Fibroblast of skin of back (primary cell): ENCODE measurements at regions not wholly inside any gene's neighbourhood (a gene's known extent, or its start where the extent isn't known, plus 50 kb on each side); places are given as distances from the start of the nearest gene placed in this dataset.

Source experiments
- DNase-seq: peaks from one replicate; pipeline ENCODE4 v3.0.0-alpha.2; 2013

DNA sequence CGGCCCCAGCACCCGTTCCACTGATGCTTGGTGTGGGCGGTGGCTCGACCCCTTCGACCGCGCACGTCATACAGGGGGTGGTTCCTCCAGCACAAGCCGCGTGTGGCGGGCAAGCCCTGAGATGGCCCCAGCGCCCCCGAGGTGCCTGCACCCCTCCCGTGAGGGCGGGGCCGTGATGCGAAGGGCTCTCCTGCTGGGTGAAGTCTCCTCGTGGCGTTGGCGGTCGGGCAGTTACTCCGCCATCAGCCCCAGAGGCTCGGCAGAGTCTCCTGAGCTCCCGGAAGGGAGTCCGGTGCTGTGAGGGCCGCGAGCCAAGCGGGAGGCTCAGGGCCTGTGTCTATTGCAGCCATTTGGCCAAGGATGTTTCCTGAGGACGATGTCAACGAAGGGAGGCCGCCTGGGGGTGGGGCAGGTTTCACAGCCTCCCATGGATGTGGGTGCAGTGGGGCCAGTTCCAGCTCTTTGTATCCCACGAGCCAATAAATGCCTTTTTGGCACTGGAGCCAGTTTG is 78.1 kb upstream of the GALNT9 start:
- DNase-seq = no peak

DNA sequence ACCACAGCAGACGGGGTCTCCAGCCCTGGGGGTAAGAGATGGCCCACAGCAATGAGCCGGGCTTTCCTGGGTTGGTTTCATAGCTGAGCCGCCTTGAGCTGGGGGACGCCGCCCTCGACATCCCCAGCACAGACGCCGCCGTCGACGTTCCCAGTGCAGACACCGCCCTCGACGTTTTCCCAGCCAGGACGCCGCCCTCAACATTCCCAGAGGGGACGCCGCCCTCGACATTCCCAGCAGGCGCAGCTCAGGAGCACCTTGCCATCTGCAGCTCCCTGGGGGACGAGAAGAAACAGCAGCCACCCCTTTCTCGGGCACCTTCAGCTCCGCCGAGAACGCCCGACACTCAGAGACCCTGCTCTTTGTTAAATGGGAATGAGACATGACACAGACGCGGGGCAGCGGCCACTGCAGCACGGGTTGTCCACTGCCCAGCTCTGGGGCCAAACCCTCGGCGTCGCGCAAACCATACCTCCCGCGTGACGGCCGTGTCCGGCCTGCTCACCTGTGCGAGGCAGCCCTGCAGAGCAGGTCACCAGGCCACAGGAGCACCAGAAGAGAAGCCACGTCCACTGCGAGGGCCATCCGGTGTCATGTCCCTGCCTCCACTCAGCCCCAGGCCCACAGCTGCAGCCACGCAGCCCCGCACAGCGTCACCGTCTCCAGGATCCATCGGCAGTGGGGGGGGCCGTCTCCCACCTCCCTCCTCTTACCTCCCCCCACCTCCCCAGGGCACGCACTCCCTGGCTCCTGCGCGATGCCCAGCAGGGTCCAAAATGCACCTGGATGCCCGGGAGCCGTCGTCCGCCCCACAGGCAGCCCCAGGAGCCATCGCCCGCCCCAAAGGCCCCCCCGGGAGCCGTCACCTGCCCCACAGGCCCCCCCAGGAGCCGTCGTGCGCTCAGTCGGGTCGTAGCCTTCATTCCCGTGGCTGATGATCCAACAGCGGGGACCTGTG is 77.4 kb upstream of the GALNT9 start:
- no peak for DNase-seq

DNA sequence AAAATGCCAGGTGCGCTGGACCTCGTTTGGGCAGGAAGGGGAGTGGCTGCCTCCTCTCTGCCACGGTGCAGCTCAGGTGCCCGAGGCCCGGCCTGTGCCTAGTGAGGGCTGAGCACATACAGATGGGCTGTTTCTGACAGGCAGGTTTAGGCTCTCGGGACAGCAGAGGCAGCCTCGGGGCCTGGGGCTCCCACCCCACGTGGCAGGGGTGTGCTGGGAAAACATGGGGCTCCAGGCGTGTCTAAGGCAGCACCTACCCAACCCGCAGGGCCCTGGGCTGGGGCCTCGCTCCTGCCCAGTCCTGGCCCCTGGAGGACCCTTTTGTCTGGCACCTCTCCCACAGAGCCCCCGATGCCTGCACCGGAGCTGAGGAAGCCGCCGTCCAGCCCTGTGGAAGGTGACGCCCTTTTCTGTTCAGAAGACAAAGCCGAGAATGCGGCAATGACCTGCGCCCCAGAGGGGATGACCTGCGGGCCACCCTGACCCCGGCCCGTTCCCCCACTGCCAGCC is 76.4 kb upstream of the GALNT9 start:
- DNase-seq = no peak

DNA sequence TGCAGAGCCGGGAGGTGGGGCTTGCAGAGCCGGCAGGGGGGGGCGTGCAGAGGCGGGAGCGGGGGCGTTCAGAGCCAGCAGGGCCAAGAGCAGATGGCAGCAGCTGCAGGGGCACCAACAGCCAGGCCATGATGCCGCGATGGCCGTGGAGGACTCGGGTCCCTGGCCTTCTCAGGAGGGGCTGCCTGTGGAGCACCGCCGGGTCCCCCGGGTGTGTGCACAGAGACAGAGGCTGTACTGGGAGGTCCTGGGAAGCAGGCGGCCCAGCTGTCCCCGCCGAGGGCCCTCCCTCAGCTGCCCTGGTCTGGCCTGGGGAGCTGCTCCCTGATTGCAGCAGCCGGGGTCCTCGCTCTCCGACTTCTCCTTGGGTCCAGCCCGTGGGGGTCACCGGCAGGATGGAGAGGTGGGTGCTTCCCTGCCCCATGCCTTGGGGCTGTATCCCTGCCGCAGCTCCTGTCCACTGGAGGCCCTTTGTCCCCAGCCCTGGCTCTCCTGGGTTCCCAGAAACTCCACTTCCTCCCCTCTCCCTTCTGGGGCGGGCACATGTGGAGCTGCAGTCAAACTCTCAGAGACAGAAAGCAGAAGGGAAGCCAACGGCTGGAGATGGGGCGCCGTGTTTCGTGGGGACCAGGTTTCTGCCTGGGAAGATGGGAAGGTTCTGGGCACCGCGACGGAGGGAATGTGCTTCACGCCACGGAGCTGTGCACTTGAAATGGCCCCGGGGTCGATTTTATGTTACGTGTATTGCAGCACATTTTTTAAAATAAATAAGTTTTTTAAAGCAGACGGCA is 75.8 kb upstream of the GALNT9 start:
- DNase-seq = no peak

DNA sequence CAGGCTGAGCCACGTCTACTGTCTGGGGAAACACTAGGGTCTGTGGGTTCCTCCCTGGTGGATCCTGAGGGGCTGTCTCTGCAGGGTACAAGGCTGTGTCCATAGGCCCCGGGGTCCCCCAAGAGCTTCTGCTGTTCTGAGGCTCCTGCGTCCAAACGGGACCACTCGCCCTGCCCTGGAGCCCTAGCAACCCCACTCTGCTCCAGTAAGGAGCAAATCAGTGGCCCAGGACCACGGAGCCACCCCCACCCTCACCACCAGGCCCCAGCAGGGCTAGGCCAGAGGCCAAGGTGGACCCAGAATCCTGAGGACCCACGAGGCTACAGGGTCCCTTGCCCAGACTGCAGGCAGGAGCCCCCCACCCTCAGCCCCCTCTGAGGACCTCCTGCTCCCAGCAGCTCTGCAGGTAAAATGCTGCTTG is 75.1 kb upstream of the GALNT9 start:
- DNase-seq = no peak

DNA sequence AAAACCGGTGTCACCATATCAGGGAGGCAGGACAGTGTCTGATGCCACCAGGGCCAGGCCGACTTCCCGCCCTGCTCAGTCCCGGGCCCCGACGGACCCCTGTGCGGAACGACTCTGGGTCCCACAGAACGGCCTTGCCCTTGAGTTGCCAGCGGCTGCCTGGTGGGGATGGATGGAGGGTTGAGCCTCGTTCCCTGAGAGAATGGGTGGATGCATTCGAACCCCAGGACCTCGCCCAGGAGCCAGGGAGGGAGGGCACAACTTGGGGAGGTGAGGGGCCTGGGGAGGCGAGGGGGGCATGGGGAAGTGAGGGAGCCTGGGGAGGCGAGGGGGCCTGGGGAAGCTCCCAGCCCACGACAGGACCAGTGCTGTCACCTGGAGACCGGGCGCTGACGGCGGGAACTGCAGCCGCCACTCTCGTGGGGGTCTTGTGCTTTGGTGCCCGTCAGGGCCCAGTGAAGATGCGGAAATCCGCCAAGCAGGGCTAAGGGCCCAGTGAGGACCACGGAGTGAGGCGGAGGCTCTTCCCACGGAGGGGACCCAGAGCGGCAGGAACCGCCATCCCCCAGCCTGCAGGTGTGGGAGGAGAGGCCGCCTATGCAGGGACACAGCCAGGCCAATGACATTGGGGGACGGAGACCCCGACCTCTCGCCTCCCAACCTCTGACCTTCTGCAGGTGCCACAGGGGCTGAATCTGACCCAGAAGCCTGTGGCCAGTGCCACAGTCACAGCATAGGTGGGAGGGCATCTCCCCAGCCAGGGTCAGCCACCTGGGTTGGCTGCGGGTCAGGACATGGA is 74.4 kb upstream of the GALNT9 start:
- no peak for DNase-seq

DNA sequence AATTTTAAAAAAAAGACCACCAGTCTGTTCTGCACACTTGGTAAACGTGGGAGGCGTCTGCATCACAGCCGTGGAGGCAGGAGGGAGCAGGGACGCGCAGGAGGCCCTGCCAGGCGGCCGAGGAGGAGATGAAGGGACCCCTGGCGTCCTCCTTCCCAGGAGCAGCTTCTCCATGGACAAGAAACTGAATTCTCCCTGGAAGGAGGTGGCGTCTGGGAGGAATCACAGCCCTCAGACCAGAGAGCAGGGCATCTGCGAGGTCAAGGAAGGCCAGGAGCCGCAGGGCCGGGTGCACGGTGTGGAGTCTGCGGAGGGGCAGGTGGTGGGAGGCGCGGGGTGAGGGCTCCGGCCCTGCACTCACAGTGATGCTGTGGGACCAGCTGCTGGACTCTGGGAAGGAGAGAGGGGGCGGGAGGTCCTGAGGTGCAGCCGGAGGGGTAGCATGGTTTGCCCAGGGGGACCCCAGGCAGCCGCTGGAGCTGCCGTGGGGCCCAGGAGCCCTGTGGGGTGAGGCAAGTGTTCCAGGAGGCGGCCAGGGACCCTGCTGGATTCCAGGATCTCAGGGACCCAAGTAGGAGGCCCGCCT is 73.5 kb upstream of the GALNT9 start:
- no peak for DNase-seq

DNA sequence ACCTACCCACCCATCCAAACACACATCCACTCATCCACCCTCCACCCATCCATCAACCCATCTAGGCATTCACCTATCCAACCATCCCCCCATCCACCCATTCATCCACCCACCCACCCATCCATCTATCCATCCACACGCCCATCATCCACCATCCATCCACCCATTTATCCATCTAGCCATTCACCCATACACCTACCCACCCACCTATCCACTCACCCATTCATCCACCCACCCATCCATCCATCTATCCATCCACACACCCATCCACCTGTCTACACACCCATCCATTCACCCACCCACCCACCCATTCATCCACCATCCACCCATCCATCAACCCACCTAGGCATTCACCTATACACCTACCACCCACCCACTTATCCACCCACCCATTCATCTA is 72.6 kb upstream of the GALNT9 start:
- DNase-seq = no peak

DNA sequence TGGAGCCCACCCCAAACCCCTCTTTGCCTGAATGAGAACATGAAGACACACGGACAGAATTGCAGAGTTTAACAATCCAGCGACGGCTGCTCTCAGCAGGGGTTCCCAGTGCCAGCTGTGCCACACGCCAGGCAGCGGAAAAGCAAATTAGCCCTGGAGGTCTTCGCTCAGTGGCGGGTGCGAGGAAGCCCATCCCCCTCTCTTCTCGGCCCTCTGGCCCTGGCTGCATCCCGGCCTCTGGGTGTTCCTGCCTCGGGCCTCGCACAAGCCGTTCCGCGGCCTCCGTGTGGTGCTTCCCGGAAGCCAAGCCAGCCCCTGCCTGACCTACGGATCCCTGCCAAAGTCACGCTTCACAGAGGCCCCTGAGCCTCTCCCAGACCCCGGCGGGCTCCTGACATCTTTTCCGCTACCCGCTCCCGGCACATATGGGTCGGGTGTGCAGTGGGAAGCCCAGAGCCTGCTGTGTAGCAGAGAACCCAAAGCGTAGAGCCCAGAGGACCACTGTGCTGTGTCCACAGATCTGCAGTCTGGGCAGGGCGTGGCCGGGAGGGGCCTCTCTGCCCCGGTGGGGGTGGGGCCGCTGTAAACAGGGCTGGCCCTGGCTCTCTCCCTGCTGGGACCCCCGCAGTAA is 70.7 kb upstream of the GALNT9 start:
- no peak for DNase-seq

DNA sequence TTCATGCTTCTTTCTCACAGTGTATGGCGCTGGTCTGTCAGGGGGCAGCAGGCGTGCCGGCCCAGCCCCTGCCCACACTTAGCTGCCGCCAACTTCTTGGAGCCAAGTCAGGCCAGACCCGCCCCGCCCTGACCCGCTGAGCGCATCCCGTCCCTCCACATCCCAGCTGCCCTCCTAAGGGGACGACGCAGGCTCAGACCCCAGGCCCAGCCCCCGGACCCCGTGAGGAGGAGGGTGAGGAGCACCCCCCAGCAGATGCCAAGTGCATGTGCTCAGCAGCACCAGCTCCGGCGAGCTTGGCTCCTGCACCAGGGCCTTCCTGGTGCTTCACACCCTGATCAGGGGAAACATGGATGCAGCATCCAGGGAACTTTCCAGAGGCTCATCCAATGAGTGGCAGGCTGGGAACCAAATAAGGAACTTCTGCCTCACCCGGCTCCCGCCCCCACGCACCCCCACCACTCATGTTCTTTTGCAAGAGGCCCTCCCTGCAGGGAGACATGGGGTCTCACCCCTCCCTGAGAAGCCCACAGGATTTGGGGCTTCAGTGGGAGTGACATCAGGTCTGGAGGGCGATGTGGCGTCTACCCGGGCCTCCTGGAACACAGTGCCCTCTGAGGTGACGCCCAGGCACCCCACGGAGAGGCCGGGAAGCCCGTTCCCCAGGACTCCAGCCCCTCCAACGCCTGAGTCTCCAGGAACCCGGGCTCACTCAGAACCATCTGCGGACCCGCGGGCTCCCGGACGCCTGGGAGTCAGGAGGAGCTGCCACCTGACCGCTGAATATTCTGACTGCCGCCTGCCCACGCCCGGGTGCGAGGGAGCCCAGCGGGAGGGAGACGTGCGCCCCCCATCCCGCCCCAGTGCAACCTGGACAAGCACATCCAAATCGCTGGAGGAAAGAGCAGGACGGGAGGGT is 70.0 kb upstream of the GALNT9 start:
- DNase-seq = no peak

DNA sequence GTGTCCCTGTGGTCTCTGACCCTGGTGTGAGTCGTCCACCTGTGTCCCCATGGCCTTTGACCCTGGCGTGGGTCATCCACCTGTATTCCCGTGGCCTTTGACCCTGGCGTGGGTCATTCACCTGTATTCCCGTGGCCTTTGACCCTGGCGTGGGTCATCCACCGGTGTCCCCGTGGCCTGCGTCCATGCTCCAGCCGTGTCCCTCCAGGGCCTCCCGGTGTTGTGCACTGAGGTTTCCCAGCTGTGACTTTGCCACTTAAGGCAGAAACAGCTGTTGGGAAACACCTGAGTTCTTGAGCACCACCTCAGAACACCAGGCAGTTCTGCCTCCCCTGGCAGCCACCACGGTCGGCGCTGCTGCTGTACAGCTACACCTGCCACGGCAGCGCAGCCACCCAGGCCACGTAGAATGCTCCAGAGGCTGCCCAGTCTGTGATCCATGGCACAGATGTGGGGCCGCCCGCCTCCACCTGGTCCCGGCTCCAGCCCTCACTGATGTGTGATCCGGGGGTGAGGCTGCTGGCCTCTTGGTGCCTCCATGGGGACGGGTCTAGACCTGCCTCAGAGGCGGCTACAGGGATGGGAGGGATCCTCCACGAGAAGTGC is 69.1 kb upstream of the GALNT9 start:
- no peak for DNase-seq

DNA sequence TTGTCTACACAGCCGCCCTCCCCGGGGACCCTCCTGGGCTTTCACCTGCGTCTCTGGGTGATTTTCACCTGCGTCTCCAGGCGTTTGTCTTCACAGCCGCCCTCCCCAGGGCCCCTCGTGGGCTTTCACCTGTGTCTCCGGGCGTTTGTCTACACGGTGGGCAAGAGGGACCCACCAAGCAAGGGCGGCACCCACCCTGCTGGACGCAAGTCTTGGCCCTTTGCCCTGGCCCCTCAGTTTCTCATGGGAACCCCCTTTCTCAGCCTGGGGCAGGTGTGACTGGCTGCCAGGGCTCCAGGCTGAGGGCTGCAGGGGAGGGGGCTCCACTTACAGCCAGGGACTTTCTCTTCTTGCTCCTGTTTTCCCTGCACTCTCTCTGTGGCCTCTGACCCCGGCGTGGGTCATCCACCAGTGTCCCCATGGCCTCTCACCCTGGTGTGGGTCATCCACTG is 68.6 kb upstream of the GALNT9 start:
- no peak for DNase-seq

DNA sequence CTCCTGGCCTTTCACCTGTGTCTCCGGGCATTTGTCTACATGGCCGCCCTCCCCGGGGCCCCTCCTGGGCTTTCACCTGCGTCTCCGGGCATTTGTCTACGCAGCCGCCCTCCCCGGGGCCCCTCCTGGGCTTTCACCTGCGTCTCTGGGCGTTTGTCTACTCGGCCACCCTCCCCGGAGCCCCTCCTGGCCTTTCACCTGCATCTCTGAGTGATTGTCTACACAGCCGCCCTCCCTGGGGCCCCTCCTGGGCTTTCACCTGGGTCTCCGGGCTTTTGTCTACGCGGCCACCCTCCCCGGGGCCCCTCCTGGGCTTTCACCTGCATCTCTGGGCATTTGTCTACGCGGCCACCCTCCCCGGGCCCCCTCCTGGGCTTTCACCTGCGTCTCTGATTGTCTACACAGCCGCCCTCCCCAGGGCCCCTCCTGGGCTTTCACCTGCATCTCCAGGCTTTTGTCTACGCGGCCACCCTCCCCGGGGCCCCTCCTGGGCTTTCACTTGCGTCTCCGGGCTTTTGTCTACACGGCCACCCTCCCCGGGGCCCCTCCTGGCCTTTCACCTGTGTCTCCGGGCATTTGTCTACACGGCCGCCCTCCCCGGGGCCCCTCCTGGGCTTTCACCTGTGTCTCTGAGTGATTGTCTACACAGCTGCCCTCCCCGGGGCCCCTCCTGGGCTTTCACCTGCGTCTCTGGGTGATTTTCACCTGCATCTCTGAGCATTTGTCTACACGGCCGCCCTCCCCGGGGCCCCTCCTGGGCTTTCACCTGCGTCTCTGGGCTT is 68.0 kb upstream of the GALNT9 start:
- DNase-seq = no peak

DNA sequence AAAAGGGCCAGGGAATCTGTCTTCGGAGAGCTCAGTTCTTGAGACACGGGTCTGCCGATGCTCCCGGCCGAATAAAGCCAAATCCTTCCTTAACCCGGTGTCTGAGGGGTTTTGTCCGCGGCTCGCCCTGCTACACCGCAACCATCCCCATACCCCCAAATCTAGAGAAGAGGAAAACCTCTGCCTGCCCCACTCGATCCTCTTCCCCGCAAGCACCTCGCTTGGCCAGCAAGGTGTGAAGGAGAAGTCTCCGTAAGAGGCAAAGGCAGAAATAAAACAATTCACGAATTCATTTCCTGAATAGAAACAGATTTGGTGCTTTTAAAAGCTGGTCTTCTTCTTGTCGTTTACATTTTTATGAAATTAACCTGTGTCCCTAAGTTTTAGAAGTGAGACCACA is 67.3 kb upstream of the GALNT9 start:
- DNase-seq = no peak

DNA sequence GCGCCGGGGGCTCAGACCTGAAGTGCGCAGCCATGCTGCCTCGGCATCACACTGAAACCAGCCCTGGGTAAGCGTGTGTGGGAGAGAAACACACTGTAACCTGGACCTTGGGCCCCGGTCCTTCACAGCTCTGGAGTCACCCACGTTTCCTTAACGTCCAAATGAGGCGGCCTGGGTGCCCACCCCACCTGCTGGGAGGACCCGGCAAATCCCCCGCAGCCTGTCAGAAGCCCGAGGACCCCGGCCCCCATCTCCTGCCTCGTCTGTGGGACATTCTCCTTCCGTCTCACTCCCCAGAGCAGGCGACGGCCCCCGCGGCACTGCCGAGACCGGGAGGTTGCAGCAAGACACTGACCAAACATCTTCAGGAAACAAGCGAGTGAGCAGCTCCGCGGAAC is 66.5 kb upstream of the GALNT9 start:
- no peak for DNase-seq

DNA sequence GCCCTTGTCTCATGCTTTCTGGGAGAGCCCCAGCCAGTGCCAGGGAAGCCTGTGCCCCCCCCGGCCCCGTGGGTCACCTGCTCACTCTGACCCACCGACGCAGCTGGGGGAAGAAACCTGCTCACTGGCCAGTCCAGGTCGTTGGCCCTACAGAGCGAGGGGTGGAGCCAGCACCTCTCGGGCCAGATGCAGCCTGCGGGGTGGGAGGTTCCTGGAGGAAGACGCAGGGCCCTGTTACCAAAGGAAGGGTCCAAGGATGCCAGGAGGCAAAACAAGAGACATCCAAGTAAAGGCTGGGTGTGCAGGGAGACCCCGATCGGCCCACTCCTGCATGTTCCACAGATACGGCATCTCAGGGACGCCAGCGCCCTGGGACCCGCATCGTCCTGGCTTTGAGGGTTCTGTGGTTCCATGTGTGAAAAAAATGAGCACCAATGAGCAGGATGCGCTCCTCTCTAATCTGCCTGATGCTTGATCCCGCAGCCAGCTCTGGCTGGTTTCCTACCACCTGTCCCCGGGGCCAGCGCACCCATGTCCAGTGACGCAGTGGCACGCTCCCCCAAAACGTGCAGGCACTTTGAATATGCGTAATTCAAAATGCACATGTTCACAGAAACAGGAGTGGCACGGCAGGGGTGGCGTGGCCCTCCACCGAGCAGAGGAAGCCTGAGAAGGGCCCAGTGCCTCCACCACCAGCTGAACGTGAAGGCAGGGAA is 66.0 kb upstream of the GALNT9 start:
- DNase-seq = no peak

DNA sequence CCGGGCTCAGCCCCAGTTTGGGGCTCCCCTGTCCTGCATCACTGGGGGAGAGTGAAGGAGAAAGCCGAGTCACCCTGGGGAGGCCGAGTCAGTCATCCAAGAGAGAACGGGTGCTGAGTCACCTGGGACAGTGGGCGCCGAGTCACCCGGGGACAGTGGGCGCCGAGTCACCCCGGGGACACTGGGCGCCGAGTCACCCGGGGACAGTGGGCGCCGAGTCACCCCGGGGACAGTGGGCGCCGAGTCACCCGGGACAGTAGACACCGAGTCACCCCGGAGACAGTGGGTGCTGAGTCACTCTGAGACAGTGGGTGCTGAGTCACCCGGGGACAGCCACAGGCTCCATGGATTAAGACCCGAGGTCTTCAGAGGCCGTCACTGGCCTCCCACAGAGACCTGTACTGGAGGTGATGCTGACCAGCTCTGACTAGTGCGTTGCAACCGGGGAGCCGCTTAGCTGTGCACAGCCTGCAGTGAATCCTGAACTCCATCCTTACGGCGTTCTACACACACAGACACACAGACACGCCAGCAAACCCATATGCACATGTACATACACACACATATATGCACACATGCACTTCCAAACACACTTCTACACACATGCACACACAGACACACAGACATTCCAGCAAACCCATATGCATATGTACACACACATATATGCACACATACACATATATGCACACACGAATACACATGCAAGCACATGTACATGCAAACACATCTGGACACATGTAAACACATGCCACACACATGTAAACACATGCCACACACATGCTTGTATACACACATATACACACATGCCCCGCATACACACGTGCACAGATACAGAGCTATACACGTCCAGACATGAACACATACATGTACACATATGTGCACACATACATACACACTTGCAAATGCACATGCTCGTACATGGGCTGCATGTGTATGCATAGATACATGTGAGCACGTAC is 64.9 kb upstream of the GALNT9 start:
- DNase-seq = peak; percentile 50
